ENCODE measurements at regions not wholly inside any gene's neighbourhood (a gene's known extent, or its start where the extent isn't known, plus 50 kb on each side); places are given as distances from the start of the nearest gene placed in this dataset.

GRCh38 chr13:50161052-50161451 is 145.8 kb downstream of the KCNRG start:
- H3K4me2 ChIP-seq (ENCODE audit: insufficient read depth, low read length), result no peak overlapping the region
- H3K36me3 ChIP-seq (ENCODE audit: insufficient read depth, low read length), result no peaks in the 10 kb centered on the region
- no peak overlapping the region for H2AFZ ChIP-seq (ENCODE audit: low read length)
- peaks cover 12% of the 10 kb centered on the region for H3K4me1 ChIP-seq (ENCODE audit: insufficient read depth, low read length)
- H4K20me1 ChIP-seq (ENCODE audit: insufficient read depth, low read length), result no peaks in the 10 kb centered on the region
- no peak for TF ChIP-seq CTCF (IDR thresholded peaks at IDR 0.05; ENCODE audit: extremely low read depth, low read depth, low read length)
- no peaks in the 10 kb centered on the region for H3K27me3 ChIP-seq (ENCODE audit: insufficient read depth, low read length)
- DNase-seq (ENCODE audit: insufficient read length, low spot score, missing footprints), result peak; percentile 79
- H3K4me3 ChIP-seq (ENCODE audit: insufficient read depth, low read length), result no peak overlapping the region
- H3K79me2 ChIP-seq (ENCODE audit: insufficient read depth, low read length), result no peaks in the 10 kb centered on the region
- H3K27ac ChIP-seq (ENCODE audit: low read depth, low read length), result no peak overlapping the region
- H3K9me3 ChIP-seq (ENCODE audit: low read depth, low read length), result no peaks in the 10 kb centered on the region

GRCh38 chr13:50162001-50162400 is 146.8 kb downstream of the KCNRG start:
- Histone ChIP-seq H3K9me3 (ENCODE audit: low read depth, low read length) (no peaks in the 10 kb centered on the region), H3K4me1 (ENCODE audit: insufficient read depth, low read length) (peaks cover 7% of the 10 kb centered on the region), H3K36me3 (ENCODE audit: insufficient read depth, low read length) (no peaks in the 10 kb centered on the region), H3K4me3 (ENCODE audit: insufficient read depth, low read length) (no peak overlapping the region), H3K79me2 (ENCODE audit: insufficient read depth, low read length) (no peaks in the 10 kb centered on the region), H2AFZ (ENCODE audit: low read length) (no peak overlapping the region), H3K27me3 (ENCODE audit: insufficient read depth, low read length) (no peaks in the 10 kb centered on the region), H3K27ac (ENCODE audit: low read depth, low read length) (no peak overlapping the region), H3K4me2 (ENCODE audit: insufficient read depth, low read length) (no peak overlapping the region), H4K20me1 (ENCODE audit: insufficient read depth, low read length) (no peaks in the 10 kb centered on the region)
- no peak for DNase-seq (ENCODE audit: insufficient read length, low spot score, missing footprints)
- no peak for TF ChIP-seq CTCF (IDR thresholded peaks at IDR 0.05; ENCODE audit: extremely low read depth, low read depth, low read length)

- no peaks in the 10 kb centered on the region for H3K79me2 ChIP-seq (ENCODE audit: insufficient read depth, low read length)
- no peaks in the 10 kb centered on the region for H3K9me3 ChIP-seq (ENCODE audit: low read depth, low read length)
- H3K27ac ChIP-seq (ENCODE audit: low read depth, low read length), result no peak overlapping the region
- DNase-seq (ENCODE audit: insufficient read length, low spot score, missing footprints), result no peak
- no peaks in the 10 kb centered on the region for H4K20me1 ChIP-seq (ENCODE audit: insufficient read depth, low read length)
- H3K4me1 ChIP-seq (ENCODE audit: insufficient read depth, low read length), result peaks cover 6% of the 10 kb centered on the region
- H3K36me3 ChIP-seq (ENCODE audit: insufficient read depth, low read length), result no peaks in the 10 kb centered on the region
- H3K27me3 ChIP-seq (ENCODE audit: insufficient read depth, low read length), result no peaks in the 10 kb centered on the region
- H3K4me3 ChIP-seq (ENCODE audit: insufficient read depth, low read length), result no peak overlapping the region
- H2AFZ ChIP-seq (ENCODE audit: low read length), result no peak overlapping the region
- TF ChIP-seq CTCF (IDR thresholded peaks at IDR 0.05; ENCODE audit: extremely low read depth, low read depth, low read length), result no peak
- H3K4me2 ChIP-seq (ENCODE audit: insufficient read depth, low read length), result no peak overlapping the region
These were observed 147.3 kb downstream of the KCNRG start for GRCh38 chr13:50162567-50162966.

- Histone ChIP-seq H3K4me3 (ENCODE audit: insufficient read depth, low read length) (no peak overlapping the region), H3K36me3 (ENCODE audit: insufficient read depth, low read length) (no peaks in the 10 kb centered on the region), H4K20me1 (ENCODE audit: insufficient read depth, low read length) (no peaks in the 10 kb centered on the region), H3K27ac (ENCODE audit: low read depth, low read length) (no peak overlapping the region), H3K79me2 (ENCODE audit: insufficient read depth, low read length) (no peaks in the 10 kb centered on the region), H3K4me1 (ENCODE audit: insufficient read depth, low read length) (peaks cover 3% of the 10 kb centered on the region), H3K9me3 (ENCODE audit: low read depth, low read length) (no peaks in the 10 kb centered on the region), H3K4me2 (ENCODE audit: insufficient read depth, low read length) (no peak overlapping the region), H3K27me3 (ENCODE audit: insufficient read depth, low read length) (no peaks in the 10 kb centered on the region), H2AFZ (ENCODE audit: low read length) (no peak overlapping the region)
- TF ChIP-seq CTCF (IDR thresholded peaks at IDR 0.05; ENCODE audit: extremely low read depth, low read depth, low read length), result no peak
- no peak for DNase-seq (ENCODE audit: insufficient read length, low spot score, missing footprints)
These were observed 152.1 kb downstream of the KCNRG start for GRCh38 chr13:50167224-50167947.

All from osteoblast (primary cell).